ENCODE measurements at regions not wholly inside any gene's neighbourhood (a gene's known extent, or its start where the extent isn't known, plus 50 kb on each side); places are given as distances from the start of the nearest gene placed in this dataset.
A peak's percentile ranks its signal among the peaks of the same experiment; 100 is the strongest.

DNA sequence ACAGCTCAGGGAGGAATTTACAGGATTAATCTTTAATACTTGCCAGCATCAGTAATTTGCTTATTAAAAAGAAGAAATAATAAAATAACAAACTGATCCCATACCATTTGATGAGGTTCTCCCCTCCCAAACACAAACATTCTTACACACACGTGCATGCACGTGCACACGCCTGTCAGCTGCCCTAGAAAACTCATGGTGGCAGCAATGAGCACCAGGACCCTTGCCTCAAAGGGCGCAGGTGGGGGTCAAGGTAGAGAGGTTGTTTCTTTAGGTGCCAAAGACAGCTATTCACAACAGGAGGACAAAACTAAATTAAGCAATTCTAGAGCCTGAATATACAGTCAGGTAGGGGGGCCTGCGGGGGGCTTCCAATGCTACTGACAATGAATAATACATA, 219.3 kb downstream of the BUD13 start:
- no peak for DNase-seq

DNA sequence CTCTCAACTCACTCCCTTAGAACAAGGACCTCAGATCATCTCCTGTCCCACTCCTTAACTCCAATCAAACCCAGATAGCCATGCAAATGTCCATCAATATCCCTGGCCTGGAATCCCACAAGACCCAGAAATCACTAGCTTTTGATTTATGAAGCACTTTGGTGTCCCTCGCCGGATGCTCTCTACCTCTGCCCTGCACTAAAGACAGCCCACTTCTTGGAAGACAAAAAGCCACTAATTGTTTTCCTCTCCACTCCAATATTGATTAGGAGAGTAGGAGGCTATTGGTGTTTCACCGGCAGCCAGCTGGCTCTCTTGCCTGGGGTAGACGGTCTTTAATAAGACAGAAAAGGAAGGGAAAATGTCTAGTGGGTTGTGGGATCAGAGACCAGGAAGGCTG, 221.2 kb downstream of the BUD13 start:
- DNase-seq: no peak

DNA sequence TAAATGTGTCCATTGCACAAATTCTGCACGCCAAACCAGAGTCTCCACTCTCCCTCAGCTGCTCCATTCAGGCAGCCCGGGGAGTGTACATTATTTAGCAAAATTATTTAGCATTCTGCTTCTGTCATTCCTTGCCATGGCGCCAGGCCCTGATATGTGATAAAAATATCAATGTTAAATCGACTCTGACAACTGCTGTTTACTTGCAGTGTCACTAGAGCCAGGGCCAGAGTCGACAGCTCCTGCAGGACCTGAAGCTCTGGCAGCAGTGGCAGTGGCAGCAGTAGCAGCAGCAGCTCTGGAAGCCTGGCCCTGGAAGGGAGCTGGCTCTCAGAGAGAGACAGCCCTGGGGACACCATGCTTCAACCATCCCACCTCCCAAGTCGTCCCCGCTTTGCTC, 224.5 kb downstream of the BUD13 start:
- no peak for DNase-seq

DNA sequence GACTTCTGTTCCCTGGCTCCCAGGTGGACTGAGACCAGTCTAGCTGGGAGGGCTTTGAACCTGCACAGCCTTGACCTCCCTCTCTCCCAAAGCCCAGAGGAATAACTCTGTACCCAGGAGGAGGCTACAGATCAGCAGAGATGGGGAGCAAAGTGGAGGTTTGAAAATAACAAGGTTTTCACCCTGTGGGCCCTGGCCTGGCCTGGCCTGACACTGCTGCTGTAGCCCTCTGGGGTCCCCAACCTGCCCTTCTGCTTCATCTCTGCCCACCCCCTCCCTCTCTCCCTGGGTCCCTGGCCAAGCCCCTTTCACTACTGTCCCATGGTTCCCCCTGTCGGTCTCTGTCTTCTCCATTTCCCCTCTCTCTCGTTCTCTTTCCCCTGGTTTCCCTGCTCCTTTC, 225.2 kb downstream of the BUD13 start:
- DNase-seq: no peak

DNA sequence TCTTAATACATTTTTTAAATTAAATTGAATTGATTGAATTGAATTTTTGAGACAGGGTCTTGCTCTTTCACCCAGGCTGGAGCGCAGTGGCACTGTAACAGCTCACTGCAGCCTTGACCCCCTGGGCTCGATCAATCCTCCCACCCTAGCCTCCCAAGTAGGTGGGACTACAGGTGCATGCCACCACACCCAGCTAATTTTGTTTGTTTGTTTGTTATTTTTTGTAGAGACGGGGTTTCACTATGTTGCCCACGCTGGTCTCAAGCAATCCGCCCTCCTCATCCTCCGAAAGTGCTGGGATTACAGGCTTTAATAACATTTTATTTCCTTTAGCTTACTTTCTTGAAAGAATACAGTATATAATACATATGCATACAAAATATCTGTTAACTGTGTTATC, 226.9 kb downstream of the BUD13 start:
- no peak for DNase-seq

DNA sequence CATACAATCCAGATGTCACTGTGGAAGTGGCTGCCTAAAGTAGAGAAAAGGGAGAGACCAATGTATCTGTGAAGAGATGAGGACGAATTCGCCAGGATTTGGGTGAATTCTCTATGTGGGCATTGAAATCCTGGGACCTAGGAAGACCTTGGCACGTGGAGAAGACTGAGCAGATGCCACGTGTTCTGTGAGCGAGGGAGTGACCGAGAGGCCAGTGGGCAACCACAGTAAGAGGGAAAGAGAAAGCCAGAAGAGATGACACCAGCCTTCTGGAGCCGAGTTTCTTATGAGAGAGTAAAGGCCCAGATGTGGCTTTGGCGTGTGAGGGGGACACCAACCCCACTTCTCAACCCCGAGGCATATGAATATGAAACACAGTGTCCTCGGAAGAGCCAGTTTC, 228.1 kb downstream of the BUD13 start:
- no peak for DNase-seq

DNA sequence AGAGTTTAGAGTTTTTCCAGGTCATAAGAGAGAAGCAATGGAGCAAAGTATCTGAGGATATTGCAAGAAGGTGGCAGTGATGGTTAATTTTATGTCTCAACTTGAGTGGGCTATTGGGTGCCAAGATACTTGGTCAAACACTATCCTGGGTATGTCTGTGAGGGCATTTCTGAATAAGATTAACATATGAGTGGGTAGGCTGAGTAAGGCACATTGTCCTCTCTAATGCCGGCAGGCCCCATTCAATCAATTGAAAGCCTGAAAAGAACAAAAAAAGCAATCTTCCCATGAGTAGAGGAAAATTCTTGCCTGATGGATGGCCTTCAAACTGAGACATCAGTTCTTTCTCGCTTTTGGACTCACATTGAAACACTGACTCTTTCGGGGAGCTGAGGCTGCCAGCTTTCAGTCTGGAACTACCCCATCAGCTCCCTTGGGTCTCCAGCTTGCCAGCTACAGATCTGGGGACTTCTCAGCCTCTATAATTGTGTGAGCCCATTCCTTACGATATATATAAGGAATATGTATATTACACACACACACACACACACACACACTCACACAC, 228.8 kb downstream of the BUD13 start:
- DNase-seq: no peak

DNA sequence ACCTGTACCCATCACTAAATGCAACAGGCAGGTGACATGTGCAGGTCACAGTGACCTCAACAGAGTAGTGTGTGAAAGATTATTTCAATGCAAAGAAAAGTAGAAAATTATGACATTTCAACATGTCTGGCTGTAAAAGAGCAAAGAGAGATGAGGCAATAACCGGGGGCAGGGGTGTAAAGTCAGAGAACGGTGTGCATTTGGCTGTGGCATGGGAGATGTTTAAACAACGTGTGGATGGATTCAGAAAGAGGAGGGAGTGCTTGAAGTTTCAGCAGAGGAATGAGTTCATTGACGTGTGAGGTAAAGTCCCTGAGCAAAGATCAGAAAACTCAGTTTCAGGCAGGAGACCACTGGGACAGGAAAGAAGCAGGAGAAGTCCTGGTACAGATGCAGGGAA, 229.7 kb downstream of the BUD13 start:
- no peak for DNase-seq

DNA sequence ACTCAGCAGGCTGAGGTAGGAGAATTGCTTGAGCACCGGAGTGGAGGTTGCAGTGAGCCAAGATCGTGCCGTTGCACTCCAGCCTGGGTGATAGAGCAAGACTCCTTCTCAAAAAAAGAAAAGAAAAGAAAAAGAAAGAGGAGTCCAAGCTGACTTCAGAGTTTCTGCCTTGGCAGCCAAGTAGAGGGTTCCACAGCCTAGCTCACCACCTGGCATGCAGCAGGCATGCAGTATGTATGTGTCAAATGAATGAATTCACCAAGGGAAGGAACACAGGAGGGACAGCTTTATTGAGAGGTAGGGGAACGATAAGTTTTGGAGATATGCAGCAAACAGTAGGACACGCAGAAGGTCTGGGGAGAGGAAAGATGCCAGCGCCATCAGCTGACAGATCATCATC, 230.4 kb downstream of the BUD13 start:
- no peak for DNase-seq

DNA sequence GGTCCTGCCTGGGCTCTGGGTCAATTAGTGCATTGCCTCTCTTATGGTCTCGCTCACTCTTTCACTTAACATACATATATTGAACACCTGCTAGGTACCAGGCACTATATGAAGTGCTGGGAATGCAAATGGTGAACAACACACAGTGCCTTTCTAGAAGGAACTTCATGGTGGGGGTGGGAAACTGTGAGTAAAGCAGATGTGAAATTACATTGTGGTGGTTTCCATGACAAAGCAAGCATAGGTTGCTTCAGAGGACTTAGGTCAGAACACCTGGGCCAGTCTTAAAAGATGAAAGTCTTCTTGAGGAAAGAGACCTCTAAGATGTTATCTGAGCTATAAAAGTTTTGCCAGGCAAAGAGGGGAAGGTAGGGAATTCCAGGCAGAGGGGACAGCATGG, 231.3 kb downstream of the BUD13 start:
- no peak for DNase-seq

DNA sequence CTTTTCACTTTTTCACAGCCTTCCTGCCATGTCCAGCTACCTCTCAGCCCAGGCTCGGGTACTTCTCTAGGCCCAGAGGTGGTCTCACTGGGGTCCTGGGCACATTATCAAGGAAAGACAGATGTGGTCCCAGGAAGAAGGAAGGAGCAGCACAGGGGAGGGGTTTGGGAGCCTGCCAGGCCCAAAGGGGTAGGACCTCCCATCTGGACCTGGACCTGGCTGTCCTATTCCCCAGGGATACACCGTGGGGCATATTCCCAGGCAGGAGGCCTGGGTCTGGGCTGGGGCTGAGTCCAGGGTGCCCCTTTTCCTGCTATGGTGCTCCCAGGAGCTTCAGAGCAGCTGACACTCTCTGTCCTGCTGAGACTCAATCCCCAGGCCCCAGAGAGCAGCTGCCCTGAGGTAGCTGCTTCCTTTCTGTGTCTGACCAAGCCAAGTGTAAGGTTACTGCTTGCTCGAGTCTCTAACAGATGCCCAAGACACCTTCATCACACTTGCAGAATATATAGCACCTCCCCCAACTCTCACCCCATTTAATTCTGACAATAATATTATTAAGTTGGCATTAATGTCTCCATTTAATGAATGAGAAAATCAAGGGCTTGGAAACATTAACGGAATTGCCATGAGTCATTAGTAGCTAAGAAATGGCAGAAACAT, 232.0 kb downstream of the BUD13 start:
- DNase-seq: no peak

DNA sequence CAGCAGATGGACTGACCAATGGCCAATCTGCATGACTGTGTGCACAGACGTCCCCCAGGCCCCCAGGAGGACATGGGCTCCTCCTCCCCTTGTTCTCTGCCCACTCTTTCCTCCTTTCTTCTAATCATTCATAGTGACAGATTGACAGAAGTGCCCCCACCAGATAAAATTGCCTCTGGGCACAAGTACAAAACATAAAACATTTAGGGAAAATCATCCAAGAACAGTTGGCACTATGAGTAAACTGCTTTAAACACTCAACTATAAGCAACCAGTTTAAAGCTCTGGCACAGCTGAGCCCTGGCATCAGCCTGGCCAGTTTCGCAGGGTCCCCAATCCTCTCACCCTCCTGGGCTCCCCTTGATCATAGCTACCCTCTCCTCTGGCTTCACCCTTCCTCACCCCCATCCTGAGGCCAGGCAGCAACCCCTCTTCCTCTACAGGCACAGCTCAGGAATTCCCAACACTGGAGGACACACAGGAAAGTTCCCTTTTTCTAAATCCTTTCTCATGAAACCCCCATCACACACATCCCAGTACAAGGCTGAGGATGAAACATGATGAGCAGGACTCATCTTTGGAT, 232.9 kb downstream of the BUD13 start:
- no peak for DNase-seq

DNA sequence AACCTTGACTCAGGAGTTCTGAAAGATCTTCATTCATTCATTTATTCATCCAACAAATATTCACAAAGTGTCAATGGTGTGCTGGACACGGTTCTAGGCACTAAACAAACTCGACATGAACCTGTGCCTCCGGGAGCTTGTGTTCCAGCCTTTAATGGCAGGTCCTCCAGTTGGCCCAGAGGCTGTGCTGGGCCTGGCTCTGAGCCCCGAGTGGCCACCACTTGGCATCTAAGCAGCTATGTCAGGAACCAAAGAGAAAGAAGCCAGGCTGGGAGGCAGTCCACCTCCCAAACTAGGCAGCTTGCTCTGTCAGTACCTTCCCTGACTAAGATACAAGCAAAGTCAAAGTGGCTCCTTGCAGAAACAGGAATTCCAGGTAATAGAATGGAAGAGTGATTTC, 233.6 kb downstream of the BUD13 start:
- no peak for DNase-seq

DNA sequence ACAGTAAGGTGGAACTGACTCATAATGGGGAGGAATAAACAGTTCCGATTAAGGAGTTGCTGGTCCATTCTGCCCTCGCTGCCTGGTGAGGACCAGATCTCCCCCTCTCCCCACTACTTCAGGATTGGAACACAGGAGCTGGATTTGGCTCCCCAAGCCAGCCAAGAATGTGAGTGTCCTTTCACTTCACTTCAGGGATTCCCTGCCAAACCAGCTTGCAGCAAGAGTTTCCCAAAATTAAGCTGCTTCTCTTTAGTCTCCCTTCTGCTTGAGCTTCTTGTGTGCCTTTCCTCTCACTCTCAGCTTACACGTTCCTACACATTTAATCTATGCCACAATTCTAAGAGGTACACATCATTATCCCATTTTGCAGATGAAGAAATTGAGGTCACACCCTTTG, 234.1 kb downstream of the BUD13 start:
- peak; percentile 22 for DNase-seq

DNA sequence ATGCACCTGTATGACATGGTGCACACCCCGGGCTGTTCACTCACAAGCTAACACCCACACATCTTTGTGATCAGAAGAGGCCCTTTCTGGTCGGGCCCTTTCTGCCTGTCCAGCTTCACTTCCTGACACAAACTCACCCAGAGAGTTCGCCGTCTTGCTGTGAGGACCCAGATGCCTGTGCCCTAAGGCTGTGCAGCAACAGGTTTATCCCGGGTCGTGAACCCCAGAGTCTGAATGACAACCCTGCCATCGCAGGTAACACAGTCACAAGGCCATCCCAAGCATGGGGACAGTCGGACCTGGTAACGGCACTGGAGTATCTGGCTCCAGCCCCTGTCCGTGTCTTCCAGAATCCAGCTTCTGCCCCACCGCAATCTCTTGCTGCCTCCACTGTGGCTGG, 235.1 kb downstream of the BUD13 start:
- DNase-seq: peak; percentile 17

DNA sequence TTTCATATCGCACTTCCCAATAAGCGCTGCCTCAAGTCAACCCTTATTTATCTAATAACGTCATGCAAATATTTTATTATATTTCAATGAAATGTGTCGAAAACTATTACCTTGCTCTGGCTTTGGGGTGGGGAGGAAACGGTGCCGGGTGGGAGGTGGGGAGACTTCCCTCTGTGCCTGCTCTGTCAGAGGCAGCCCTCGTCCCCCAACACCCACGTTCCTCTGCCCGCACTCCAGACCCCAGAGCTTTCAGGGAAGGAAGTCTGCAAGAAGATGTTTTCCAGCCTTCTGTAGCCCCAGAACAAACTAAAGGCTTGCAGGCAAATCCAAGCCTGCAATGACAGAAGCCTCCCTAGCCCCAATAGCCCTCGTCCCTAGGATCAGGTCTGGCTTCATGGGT, 235.7 kb downstream of the BUD13 start:
- DNase-seq: no peak

DNA sequence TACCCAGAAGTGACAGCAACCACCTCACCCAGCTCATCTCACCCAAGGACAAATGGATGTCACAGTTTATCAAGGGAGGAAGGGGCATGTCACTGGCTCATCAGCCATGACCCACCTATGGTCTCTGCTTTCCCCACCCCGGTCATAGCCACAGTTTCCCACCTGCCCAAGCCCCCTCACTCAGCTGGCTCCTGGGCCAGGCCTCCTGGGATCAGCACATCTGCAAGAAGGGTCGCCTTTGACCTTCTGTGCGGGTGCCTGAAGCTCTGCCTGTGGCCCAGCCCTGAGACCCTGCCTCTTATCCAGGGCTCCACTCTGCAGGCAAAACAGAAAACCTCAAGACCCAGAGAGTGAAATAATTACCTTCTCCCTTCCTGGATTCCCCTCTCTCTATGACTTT, 236.4 kb downstream of the BUD13 start:
- no peak for DNase-seq

DNA sequence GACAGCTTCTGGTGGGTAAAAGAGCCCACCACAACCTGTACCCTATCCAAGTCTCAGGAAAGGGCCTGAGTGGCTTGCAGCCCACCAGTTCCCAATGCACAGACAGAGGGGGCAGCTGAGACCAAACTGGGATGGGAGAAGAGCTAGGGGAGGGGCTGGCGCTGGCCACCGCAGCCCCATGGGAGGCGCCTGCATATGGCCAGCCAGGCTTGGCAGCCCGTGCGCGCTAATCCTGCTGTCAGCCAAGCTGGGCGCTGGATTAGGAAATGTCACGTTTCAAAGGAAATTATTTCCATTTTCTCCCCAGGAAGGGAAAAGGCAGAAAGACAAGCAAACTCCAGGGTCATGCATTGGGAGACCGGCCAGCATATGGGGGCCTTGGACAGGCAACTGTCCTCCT, 236.8 kb downstream of the BUD13 start:
- DNase-seq: no peak

DNA sequence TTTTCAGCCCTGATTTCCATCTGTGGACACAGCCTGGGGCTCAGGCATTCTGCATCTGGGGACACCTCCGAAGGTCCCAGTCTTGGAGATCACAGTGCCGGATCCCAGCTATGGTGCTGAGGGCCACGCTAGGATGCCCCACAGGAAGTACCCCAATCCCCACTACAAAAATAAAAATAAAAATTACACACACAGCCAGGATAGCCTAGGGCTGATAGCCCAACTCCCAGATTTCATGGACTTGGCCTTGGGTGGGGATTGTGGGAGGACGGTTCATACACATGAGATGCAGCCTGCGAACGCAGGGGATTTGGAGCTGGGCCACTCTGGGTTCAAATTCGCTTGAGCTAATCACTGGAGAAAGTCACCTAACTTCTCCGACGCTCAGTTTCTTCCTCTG, 237.7 kb downstream of the BUD13 start:
- DNase-seq: no peak

DNA sequence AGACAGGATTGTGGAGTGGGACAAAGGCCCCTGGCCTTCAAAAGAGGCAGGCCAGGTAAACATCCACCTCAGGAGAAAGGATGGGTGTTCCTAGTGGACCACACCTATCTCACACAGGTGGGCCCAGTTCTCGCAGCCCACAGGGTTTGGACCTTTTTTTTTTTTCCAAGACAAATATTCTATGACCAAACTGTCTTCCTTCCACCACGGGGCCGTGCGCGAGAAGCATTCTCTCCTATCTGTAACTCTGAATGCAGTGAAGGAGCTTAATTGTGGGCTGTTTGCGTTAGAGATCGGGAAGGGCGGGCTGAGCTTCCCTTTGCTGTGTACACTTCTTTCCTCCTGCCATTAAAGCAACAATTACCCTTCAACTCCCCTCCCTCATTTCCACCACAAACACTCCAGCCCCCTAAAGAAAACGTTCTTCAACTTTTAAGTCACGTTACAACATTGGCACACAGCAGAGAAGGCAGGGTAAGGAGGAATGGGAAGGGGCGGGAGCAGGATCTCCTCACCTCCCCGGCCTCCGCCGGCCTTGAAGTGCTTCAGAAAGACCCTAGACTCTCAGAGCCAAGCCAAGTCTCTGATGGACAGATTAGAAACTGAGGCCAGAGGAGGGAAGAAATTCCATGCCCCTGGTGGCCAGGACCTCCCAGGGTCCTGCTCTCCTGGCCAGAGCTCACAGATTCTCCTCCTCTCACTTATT, 238.4 kb downstream of the BUD13 start:
- peak; percentile 13 for DNase-seq

DNA sequence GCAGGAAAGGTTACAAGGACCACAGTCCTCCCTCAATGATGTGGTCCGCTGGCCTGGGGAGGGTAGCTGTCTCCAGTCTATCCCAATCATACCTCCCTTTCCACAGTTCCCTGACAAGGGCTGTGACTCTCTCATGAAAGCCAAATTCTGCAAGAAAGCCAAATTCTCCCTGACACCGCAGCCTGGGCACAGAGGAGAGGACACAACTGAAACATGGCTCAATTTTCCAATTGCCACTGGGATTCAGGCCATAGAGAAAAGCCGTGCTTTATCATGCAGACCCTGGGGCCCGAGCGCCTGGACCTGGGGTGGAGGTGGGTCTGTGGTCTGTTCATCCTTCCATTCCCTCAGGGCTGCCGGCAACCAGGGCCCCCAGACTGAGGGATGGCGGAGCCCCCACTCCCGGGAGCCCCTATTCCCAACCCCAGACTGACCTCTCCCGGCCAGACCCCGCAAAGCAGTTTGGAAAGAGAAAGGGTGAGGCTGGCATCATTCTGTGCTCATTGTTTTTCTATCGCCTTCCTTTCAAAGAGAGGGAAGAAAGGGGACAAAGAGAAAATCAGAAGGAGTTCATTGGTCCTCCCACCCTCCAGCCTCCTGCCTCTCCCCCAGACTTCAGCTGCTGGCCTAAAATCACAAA, 239.5 kb downstream of the BUD13 start:
- peak; percentile 35 for DNase-seq

DNA sequence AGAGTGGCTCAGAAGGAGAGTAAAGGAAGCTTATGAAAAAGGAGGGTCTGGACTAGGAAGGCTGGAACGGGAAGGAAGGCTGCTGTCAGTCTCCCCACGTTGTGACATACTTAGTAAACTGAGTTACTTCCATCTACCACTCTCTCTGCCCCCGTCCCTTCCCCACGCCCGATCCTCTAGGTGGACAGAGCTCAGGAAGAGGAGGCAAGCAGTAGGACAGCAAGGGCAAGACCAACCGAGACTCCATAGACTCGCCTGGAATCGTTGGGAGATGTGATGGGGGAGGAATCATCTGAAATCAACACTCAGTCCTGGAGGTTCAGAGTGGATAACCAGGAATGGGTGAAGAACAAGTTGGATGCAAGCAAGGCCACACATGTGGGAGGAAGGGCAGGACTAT, 240.7 kb downstream of the BUD13 start:
- peak; percentile 31 for DNase-seq

DNA sequence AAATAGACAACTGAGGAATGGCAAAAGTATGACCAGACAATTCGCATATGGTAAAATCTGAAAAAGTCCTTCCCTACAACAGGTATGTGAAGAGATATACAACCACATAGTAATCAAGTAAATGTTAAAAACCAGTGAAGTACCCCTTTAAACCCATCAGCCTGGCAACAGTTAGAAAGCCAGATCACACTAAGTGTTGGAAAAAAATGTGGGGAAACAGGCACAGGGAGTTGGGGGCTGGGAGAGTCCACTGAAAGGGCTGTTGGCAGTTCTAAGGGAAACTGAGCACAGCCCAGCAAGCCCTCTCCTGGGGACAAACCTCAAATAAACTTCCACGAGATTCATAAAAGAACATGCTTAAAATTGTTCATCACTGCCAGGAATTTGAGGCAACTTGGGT, 242.1 kb downstream of the BUD13 start:
- DNase-seq: no peak

DNA sequence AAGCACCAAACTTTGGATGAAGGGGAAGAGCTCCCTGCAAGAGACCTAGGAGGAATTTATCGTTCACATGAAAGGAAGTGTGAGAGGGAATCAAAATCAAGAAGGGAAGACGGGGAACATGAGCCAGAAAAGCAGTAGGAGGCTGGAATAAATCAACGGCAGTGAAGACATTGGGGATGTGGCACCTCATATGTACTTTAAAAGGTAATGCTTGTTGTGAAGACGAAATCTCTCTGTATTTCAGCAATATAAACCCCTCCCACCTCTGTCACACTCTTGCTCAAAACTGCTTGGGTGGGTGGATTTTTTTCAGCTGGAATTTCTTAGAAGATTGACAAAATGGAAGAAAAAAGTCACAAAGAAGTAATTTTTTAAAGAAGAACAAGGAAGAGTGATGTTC, 243.5 kb downstream of the BUD13 start:
- DNase-seq: no peak
